ENCODE measurements at regions not wholly inside any gene's neighbourhood (a gene's known extent, or its start where the extent isn't known, plus 50 kb on each side); places are given as distances from the start of the nearest gene placed in this dataset.
A peak's percentile ranks its signal among the peaks of the same experiment; 100 is the strongest.

DNA sequence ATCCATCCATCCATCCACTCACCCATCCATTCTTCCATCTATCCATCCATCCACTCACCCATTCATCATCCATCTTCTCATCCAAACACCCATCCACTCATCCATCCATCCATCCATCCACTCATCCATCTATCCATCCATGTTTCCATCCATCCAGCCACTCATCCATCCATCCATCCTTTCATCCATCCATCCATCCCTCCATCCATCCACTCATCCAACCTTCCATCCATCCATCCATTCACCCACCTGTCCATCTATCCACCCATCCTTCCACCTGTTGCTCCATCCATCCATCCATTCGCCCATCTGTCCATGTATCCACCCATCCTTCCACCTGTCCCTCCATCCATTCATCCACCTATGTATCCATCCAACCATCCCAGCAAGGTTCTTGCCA, 378.4 kb upstream of the PFKP start:
- Histone ChIP-seq H3K4me2 (ENCODE audit: insufficient read depth, low read length, poor library complexity, severe bottlenecking) (no peak overlapping the region), H3K27me3 (ENCODE audit: control insufficient read depth in 3 of 3, insufficient read depth in 3 of 3, low read depth in 1 of 3, low read length in 3 of 3) (no peaks in the 10 kb centered on the region), H2BK120ac (ENCODE audit: low read depth, low read length) (no peak overlapping the region), H3K4me3 (ENCODE audit: low read length in 2 of 2) (no peak overlapping the region), H3K4me1 (ENCODE audit: control insufficient read depth in 2 of 2, insufficient read depth in 1 of 2, low read depth in 1 of 2, low read length in 2 of 2) (peaks cover 0 to 4% of the 10 kb centered on the region in 2 donors), H3K18ac (ENCODE audit: low read length) (no peak overlapping the region), H2AK5ac (ENCODE audit: low read depth, low read length) (no peak overlapping the region), H3K14ac (ENCODE audit: low read length) (no peak overlapping the region), H2BK12ac (ENCODE audit: low read length) (no peak overlapping the region), H2AFZ (ENCODE audit: low read length) (no peak overlapping the region), H3K23ac (ENCODE audit: low read depth, low read length, poor library complexity) (no peak overlapping the region), H3K79me1 (ENCODE audit: low read depth, low read length) (no peaks in the 10 kb centered on the region), H3K27ac (replicated peaks; ENCODE audit: low read length) (no peak overlapping the region), H4K8ac (ENCODE audit: low read depth, low read length) (no peak overlapping the region), H4K91ac (ENCODE audit: low read depth, low read length, poor library complexity) (no peak overlapping the region), H2BK15ac (ENCODE audit: low read length) (no peak overlapping the region), H3K36me3 (replicated peaks in 1 of 2; ENCODE audit: control insufficient read depth in 2 of 2, insufficient read depth in 2 of 2, low read length in 2 of 2) (no peaks in the 10 kb centered on the region), H2BK5ac (ENCODE audit: low read length) (no peak overlapping the region), H3K9me3 (replicated peaks in 1 of 2; ENCODE audit: control insufficient read depth in 2 of 2, insufficient read depth in 1 of 2, low read depth in 1 of 2, low read length in 2 of 2) (no peaks in the 10 kb centered on the region), H3K9ac (ENCODE audit: low read depth, low read length, poor library complexity) (peak overlapping the region; percentile 32), H3K4ac (ENCODE audit: low read length) (no peak overlapping the region)
- DNase-seq (ENCODE audit: low spot score), result no peak
- WGBS, 2 donors (ENCODE audit: extremely low coverage in 2 of 2, insufficient read length in 2 of 2, insufficient replicate concordance in 1 of 2), result no CpG with 5 or more reads among the region's 1 CpG

- Histone ChIP-seq H3K27me3 (ENCODE audit: control insufficient read depth in 3 of 3, insufficient read depth in 3 of 3, low read depth in 1 of 3, low read length in 3 of 3) (no peaks in the 10 kb centered on the region), H3K9ac (ENCODE audit: low read depth, low read length, poor library complexity) (no peak overlapping the region), H3K18ac (ENCODE audit: low read length) (no peak overlapping the region), H2AFZ (ENCODE audit: low read length) (no peak overlapping the region), H2BK12ac (ENCODE audit: low read length) (no peak overlapping the region), H2AK5ac (ENCODE audit: low read depth, low read length) (no peak overlapping the region), H3K4me1 (ENCODE audit: control insufficient read depth in 2 of 2, insufficient read depth in 1 of 2, low read depth in 1 of 2, low read length in 2 of 2) (peaks cover 0 to 7% of the 10 kb centered on the region in 2 donors), H4K91ac (ENCODE audit: low read depth, low read length, poor library complexity) (no peak overlapping the region), H2BK15ac (ENCODE audit: low read length) (no peak overlapping the region), H3K14ac (ENCODE audit: low read length) (no peak overlapping the region), H3K27ac (replicated peaks; ENCODE audit: low read length) (no peak overlapping the region), H3K23ac (ENCODE audit: low read depth, low read length, poor library complexity) (no peak overlapping the region), H2BK5ac (ENCODE audit: low read length) (no peak overlapping the region), H3K4me3 (ENCODE audit: low read length in 2 of 2) (no peak overlapping the region), H4K8ac (ENCODE audit: low read depth, low read length) (no peak overlapping the region), H2BK120ac (ENCODE audit: low read depth, low read length) (no peak overlapping the region), H3K4me2 (ENCODE audit: insufficient read depth, low read length, poor library complexity, severe bottlenecking) (no peak overlapping the region), H3K9me3 (replicated peaks in 1 of 2; ENCODE audit: control insufficient read depth in 2 of 2, insufficient read depth in 1 of 2, low read depth in 1 of 2, low read length in 2 of 2) (no peaks in the 10 kb centered on the region), H3K4ac (ENCODE audit: low read length) (no peak overlapping the region), H3K36me3 (replicated peaks in 1 of 2; ENCODE audit: control insufficient read depth in 2 of 2, insufficient read depth in 2 of 2, low read length in 2 of 2) (no peaks in the 10 kb centered on the region), H3K79me1 (ENCODE audit: low read depth, low read length) (no peaks in the 10 kb centered on the region)
- no peak for DNase-seq (ENCODE audit: low spot score)
- WGBS, 2 donors (ENCODE audit: extremely low coverage in 2 of 2, insufficient read length in 2 of 2, insufficient replicate concordance in 1 of 2), result 100% methylated on average over 1 to 2 of the region's 3 CpGs
Measured at GRCh38 chr10:2686691-2687090, 380.7 kb upstream of the PFKP start.

DNA sequence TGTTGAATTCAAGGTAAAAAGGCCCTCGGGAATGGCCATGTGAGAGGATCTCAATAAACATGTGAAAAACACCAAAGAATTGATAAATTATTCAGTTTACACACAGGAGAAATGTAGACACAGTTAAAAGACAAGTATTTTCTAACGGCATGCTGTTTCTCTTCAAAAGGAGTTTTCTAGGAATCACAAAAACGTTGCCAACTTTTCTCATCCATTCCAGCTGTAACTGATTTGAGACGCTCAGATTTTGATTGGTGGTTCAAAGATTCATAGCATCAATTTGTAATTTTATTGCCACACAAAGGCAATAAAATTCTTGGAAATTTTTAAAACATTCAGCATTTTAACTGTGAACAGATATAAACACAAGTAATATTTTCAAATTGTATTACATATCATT, 384.9 kb upstream of the PFKP start:
- no peak overlapping the region for H3K27ac ChIP-seq (replicated peaks; ENCODE audit: low read length)
- H4K91ac ChIP-seq (ENCODE audit: low read depth, low read length, poor library complexity), result no peak overlapping the region
- H4K8ac ChIP-seq (ENCODE audit: low read depth, low read length), result no peak overlapping the region
- H3K14ac ChIP-seq (ENCODE audit: low read length), result no peak overlapping the region
- no peak overlapping the region for H2AK5ac ChIP-seq (ENCODE audit: low read depth, low read length)
- no peak for DNase-seq (ENCODE audit: low spot score)
- H2BK15ac ChIP-seq (ENCODE audit: low read length), result no peak overlapping the region
- H2BK5ac ChIP-seq (ENCODE audit: low read length), result no peak overlapping the region
- no peaks in the 10 kb centered on the region for H3K36me3 ChIP-seq (replicated peaks in 1 of 2; ENCODE audit: control insufficient read depth in 2 of 2, insufficient read depth in 2 of 2, low read length in 2 of 2)
- no CpG with 5 or more reads among the region's 4 CpGs for WGBS, 2 donors (ENCODE audit: extremely low coverage in 2 of 2, insufficient read length in 2 of 2, insufficient replicate concordance in 1 of 2)
- no peaks in the 10 kb centered on the region for H3K79me1 ChIP-seq (ENCODE audit: low read depth, low read length)
- H2BK120ac ChIP-seq (ENCODE audit: low read depth, low read length), result no peak overlapping the region
- no peak overlapping the region for H3K4me2 ChIP-seq (ENCODE audit: insufficient read depth, low read length, poor library complexity, severe bottlenecking)
- no peak overlapping the region for H3K4me3 ChIP-seq (ENCODE audit: low read length in 2 of 2)
- no peak overlapping the region for H3K18ac ChIP-seq (ENCODE audit: low read length)
- H3K23ac ChIP-seq (ENCODE audit: low read depth, low read length, poor library complexity), result no peak overlapping the region
- H3K9ac ChIP-seq (ENCODE audit: low read depth, low read length, poor library complexity), result no peak overlapping the region
- no peaks in the 10 kb centered on the region for H3K27me3 ChIP-seq (ENCODE audit: control insufficient read depth in 3 of 3, insufficient read depth in 3 of 3, low read depth in 1 of 3, low read length in 3 of 3)
- H3K9me3 ChIP-seq (replicated peaks in 1 of 2; ENCODE audit: control insufficient read depth in 2 of 2, insufficient read depth in 1 of 2, low read depth in 1 of 2, low read length in 2 of 2), result peaks cover 0 to 2% of the 10 kb centered on the region in 2 donors
- H2BK12ac ChIP-seq (ENCODE audit: low read length), result no peak overlapping the region
- H3K4ac ChIP-seq (ENCODE audit: low read length), result no peak overlapping the region
- H3K4me1 ChIP-seq (ENCODE audit: control insufficient read depth in 2 of 2, insufficient read depth in 1 of 2, low read depth in 1 of 2, low read length in 2 of 2), result peaks cover 0 to 11% of the 10 kb centered on the region in 2 donors
- no peak overlapping the region for H2AFZ ChIP-seq (ENCODE audit: low read length)

GRCh38 chr10:2681891-2682290, 385.5 kb upstream of the PFKP start:
- WGBS, 2 donors (ENCODE audit: extremely low coverage in 2 of 2, insufficient read length in 2 of 2, insufficient replicate concordance in 1 of 2), result no CpG with 5 or more reads among the region's 6 CpGs
- Histone ChIP-seq H3K27ac (replicated peaks; ENCODE audit: low read length) (no peak overlapping the region), H3K4ac (ENCODE audit: low read length) (no peak overlapping the region), H2BK15ac (ENCODE audit: low read length) (no peak overlapping the region), H3K79me1 (ENCODE audit: low read depth, low read length) (no peaks in the 10 kb centered on the region), H2AFZ (ENCODE audit: low read length) (no peak overlapping the region), H3K4me2 (ENCODE audit: insufficient read depth, low read length, poor library complexity, severe bottlenecking) (no peak overlapping the region), H2BK5ac (ENCODE audit: low read length) (no peak overlapping the region), H2AK5ac (ENCODE audit: low read depth, low read length) (no peak overlapping the region), H2BK120ac (ENCODE audit: low read depth, low read length) (no peak overlapping the region), H3K9ac (ENCODE audit: low read depth, low read length, poor library complexity) (no peak overlapping the region), H4K8ac (ENCODE audit: low read depth, low read length) (no peak overlapping the region), H3K36me3 (replicated peaks in 1 of 2; ENCODE audit: control insufficient read depth in 2 of 2, insufficient read depth in 2 of 2, low read length in 2 of 2) (no peaks in the 10 kb centered on the region), H2BK12ac (ENCODE audit: low read length) (no peak overlapping the region), H3K18ac (ENCODE audit: low read length) (no peak overlapping the region), H3K9me3 (replicated peaks in 1 of 2; ENCODE audit: control insufficient read depth in 2 of 2, insufficient read depth in 1 of 2, low read depth in 1 of 2, low read length in 2 of 2) (peaks cover 0 to 2% of the 10 kb centered on the region in 2 donors), H3K14ac (ENCODE audit: low read length) (no peak overlapping the region), H3K4me3 (ENCODE audit: low read length in 2 of 2) (no peak overlapping the region), H3K23ac (ENCODE audit: low read depth, low read length, poor library complexity) (no peak overlapping the region), H3K4me1 (ENCODE audit: control insufficient read depth in 2 of 2, insufficient read depth in 1 of 2, low read depth in 1 of 2, low read length in 2 of 2) (peaks cover 0 to 9% of the 10 kb centered on the region in 2 donors), H4K91ac (ENCODE audit: low read depth, low read length, poor library complexity) (no peak overlapping the region), H3K27me3 (ENCODE audit: control insufficient read depth in 3 of 3, insufficient read depth in 3 of 3, low read depth in 1 of 3, low read length in 3 of 3) (no peaks in the 10 kb centered on the region)
- DNase-seq (ENCODE audit: low spot score), result no peak
